H9 (cell line): ENCODE measurements at regions not wholly inside any gene's neighbourhood (a gene's known extent, or its start where the extent isn't known, plus 50 kb on each side); places are given as distances from the start of the nearest gene placed in this dataset.

Source experiments
- DNase-seq: peaks from one replicate; pipeline ENCODE4 v3.0.0-alpha.2; 2017
- H2AFZ ChIP-seq: one replicate; pipeline ENCODE4 v1.6.1; 2013; ENCODE audit warnings: mild to moderate bottlenecking, low read length, control low read depth, moderate library complexity
- H2AK5ac ChIP-seq: 2 replicates; pipeline ENCODE4 v1.6.1; 2013; ENCODE audit warnings: low read length, control low read depth, mixed read lengths; ENCODE audit not compliant: insufficient read length
- H2BK120ac ChIP-seq: one replicate; pipeline ENCODE4 v1.6.1; 2013; ENCODE audit warnings: low read depth, mild to moderate bottlenecking, low read length, control low read depth, inconsistent platforms; ENCODE audit not compliant: poor library complexity, severe bottlenecking
- H2BK12ac ChIP-seq: 2 replicates; pipeline ENCODE4 v1.6.1; 2013; ENCODE audit warnings: low read length, control low read depth, mixed read lengths, low read depth; ENCODE audit not compliant: insufficient read length
- H2BK15ac ChIP-seq: 2 replicates; pipeline ENCODE4 v1.6.1; 2013; ENCODE audit warnings: low read depth, low read length, control low read depth
- H2BK20ac ChIP-seq: one replicate; pipeline ENCODE4 v1.6.1; 2013; ENCODE audit warnings: low read depth, mild to moderate bottlenecking, low read length, control low read depth, inconsistent platforms; ENCODE audit not compliant: poor library complexity, severe bottlenecking
- H2BK5ac ChIP-seq: 2 replicates; pipeline ENCODE4 v1.6.1; 2013; ENCODE audit warnings: low read length, control low read depth, mixed read lengths; ENCODE audit not compliant: insufficient read length
- H3K14ac ChIP-seq: 2 replicates; pipeline ENCODE4 v1.6.1; 2013; ENCODE audit warnings: low read length, control low read depth; ENCODE audit not compliant: insufficient read depth
- H3K18ac ChIP-seq: 2 replicates; pipeline ENCODE4 v1.6.1; 2013; ENCODE audit warnings: low read depth, mild to moderate bottlenecking, mixed read lengths, low read length, control low read depth; ENCODE audit not compliant: insufficient read length
- H3K23ac ChIP-seq: 2 replicates; pipeline ENCODE4 v1.6.1; 2013; ENCODE audit warnings: low read length, control low read depth, mixed read lengths, low read depth; ENCODE audit not compliant: insufficient read length
- H3K23me2 ChIP-seq: 2 replicates; pipeline ENCODE4 v1.6.1; 2013; ENCODE audit warnings: low read depth, mild to moderate bottlenecking, mixed read lengths, low read length, control low read depth; ENCODE audit not compliant: insufficient read length, poor library complexity, severe bottlenecking
- H3K27ac ChIP-seq: 2 replicates; pipeline ENCODE4 v1.5.1; 2013; ENCODE audit warnings: low read length, control low read depth, mixed read lengths, low read depth; ENCODE audit not compliant: insufficient read length
- H3K27me3 ChIP-seq: 2 replicates; pipeline ENCODE4 v1.6.1; 2013; ENCODE audit warnings: low read length, control low read depth, inconsistent platforms; ENCODE audit not compliant: insufficient read depth
- H3K4ac ChIP-seq: 2 replicates; pipeline ENCODE4 v1.6.1; 2013; ENCODE audit warnings: low read depth, mild to moderate bottlenecking, control low read depth, inconsistent platforms, low read length, moderate library complexity
- H3K4me1 ChIP-seq: 2 replicates; pipeline ENCODE4 v1.6.1; 2013; ENCODE audit warnings: low read length, control low read depth, inconsistent platforms; ENCODE audit not compliant: insufficient read depth
- H3K4me2 ChIP-seq: 2 replicates; pipeline ENCODE4 v1.6.1; 2013; ENCODE audit warnings: low read length, control low read depth, mixed read lengths; ENCODE audit not compliant: insufficient read length, insufficient read depth
- H3K56ac ChIP-seq: 2 replicates; pipeline ENCODE4 v1.6.1; 2013; ENCODE audit warnings: low read depth, mild to moderate bottlenecking, mixed read lengths, low read length, control low read depth; ENCODE audit not compliant: insufficient read length
- H3K79me1 ChIP-seq: 2 replicates; pipeline ENCODE4 v1.6.1; 2013; ENCODE audit warnings: low read depth, mild to moderate bottlenecking, moderate library complexity, low read length, control low read depth, inconsistent platforms; ENCODE audit not compliant: insufficient read depth, poor library complexity, severe bottlenecking
- H3K79me2 ChIP-seq: 2 replicates; pipeline ENCODE4 v1.6.1; 2013; ENCODE audit warnings: low read length, control low read depth, inconsistent platforms; ENCODE audit not compliant: insufficient read depth
- H3K9ac ChIP-seq: 2 replicates; pipeline ENCODE4 v1.6.1; 2013; ENCODE audit warnings: low read length, control low read depth, mixed read lengths; ENCODE audit not compliant: insufficient read length; ENCODE audit errors: extremely low read depth
- H3K9me3 ChIP-seq: one replicate; pipeline ENCODE4 v1.6.1; 2013; ENCODE audit warnings: low read depth, low read length, inconsistent platforms; ENCODE audit not compliant: control insufficient read depth
- H3T11ph ChIP-seq: one replicate; pipeline ENCODE4 v1.6.1; 2013; ENCODE audit warnings: mild to moderate bottlenecking, low read length, control low read depth, inconsistent platforms
- H4K20me1 ChIP-seq: one replicate; pipeline ENCODE4 v1.6.1; 2013; ENCODE audit not compliant: control insufficient read depth, insufficient read length, insufficient read depth
- H4K5ac ChIP-seq: 2 replicates; pipeline ENCODE4 v1.6.1; 2013; ENCODE audit warnings: low read depth, mild to moderate bottlenecking, mixed read lengths, low read length, control low read depth; ENCODE audit not compliant: insufficient read length
- H4K8ac ChIP-seq: replicated peaks from 2 replicates; pipeline ENCODE4 v1.6.1; 2013; ENCODE audit warnings: low read length, control low read depth, mixed read lengths, low read depth; ENCODE audit not compliant: insufficient read length
- H4K91ac ChIP-seq: 2 replicates; pipeline ENCODE4 v1.6.1; 2013; ENCODE audit warnings: low read depth, mild to moderate bottlenecking, moderate library complexity, mixed read lengths, low read length, control low read depth; ENCODE audit not compliant: insufficient read length
- H3K27ac Mint-ChIP-seq, 3 experiments: 2 replicates in 2 of 3; 3 replicates in 1 of 3; pipeline ENCODE4 v1.8.0; 2020 to 2021; ENCODE audit warnings: mixed read lengths in 3 of 3, mild to moderate bottlenecking in 1 of 3, moderate library complexity in 1 of 3
- H3K27me3 Mint-ChIP-seq: 2 replicates; pipeline ENCODE4 v1.8.0; 2021; ENCODE audit warnings: low read depth, mild to moderate bottlenecking, moderate library complexity, mixed read lengths
- H3K36me3 Mint-ChIP-seq, 3 experiments: 2 replicates in 2 of 3; 3 replicates in 1 of 3; pipeline ENCODE4 v1.8.0; 2020 to 2021; ENCODE audit warnings: low read depth in 3 of 3, mixed read lengths in 3 of 3; ENCODE audit not compliant: insufficient read depth in 1 of 3
- H3K4me1 Mint-ChIP-seq, 2 experiments: 2 replicates each; pipeline ENCODE4 v1.8.0; 2020; ENCODE audit warnings: mixed read lengths in 2 of 2
- H3K4me3 Mint-ChIP-seq, 2 experiments: 2 replicates in 1 of 2; 3 replicates in 1 of 2; pipeline ENCODE4 v1.8.0; 2020 to 2021; ENCODE audit warnings: mild to moderate bottlenecking in 2 of 2, mixed read lengths in 2 of 2, moderate library complexity in 1 of 2
- H3K9me3 Mint-ChIP-seq, 2 experiments: 2 replicates in 1 of 2; 3 replicates in 1 of 2; pipeline ENCODE4 v1.8.0; 2020; ENCODE audit warnings: mild to moderate bottlenecking in 2 of 2, mixed read lengths in 2 of 2, moderate library complexity in 1 of 2
- WGBS: extraction: QIAGEN DNeasy Blood & Tissue Kit; methylation state at CpG from one replicate; pipeline ENCODE4 v1.1.7; 2013; ENCODE audit warnings: missing lambda C conversion rate, low lambda C conversion rate, mixed read lengths; ENCODE audit not compliant: insufficient read length; ENCODE audit errors: extremely low coverage; 5-methylcytosine and 5-hydroxymethylcytosine counted together
- TF ChIP-seq, protein P1 (sequence below): fragments of 200-600 bp; sonication (generic); conservative IDR thresholded peaks from 3 replicates; pipeline ENCODE4 v1.8.0; 2021; ENCODE audit warnings: antibody characterized with exemption, mild to moderate bottlenecking

DNA sequence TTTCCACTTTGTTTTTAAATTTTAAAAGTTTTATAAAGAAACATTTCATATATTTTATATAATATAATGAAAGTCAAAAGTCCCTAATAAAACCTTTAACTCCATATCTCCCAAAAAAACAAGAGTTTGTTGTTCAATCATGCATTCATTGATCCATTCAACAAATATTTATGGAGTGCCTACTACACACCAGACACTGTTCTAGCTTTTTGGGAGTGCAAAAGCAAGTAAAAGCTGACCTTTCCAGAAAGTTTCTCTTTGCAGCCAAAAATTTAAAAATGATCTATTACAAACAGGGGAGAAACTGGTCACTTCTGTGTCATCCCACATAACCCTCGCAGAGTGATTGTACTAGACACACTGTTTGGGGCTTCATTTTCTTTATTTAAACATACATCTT is 740.0 kb upstream of the TBX3 start:
- H3K27ac ChIP-seq: no peak overlapping the region
- TF ChIP-seq, protein P1, sequence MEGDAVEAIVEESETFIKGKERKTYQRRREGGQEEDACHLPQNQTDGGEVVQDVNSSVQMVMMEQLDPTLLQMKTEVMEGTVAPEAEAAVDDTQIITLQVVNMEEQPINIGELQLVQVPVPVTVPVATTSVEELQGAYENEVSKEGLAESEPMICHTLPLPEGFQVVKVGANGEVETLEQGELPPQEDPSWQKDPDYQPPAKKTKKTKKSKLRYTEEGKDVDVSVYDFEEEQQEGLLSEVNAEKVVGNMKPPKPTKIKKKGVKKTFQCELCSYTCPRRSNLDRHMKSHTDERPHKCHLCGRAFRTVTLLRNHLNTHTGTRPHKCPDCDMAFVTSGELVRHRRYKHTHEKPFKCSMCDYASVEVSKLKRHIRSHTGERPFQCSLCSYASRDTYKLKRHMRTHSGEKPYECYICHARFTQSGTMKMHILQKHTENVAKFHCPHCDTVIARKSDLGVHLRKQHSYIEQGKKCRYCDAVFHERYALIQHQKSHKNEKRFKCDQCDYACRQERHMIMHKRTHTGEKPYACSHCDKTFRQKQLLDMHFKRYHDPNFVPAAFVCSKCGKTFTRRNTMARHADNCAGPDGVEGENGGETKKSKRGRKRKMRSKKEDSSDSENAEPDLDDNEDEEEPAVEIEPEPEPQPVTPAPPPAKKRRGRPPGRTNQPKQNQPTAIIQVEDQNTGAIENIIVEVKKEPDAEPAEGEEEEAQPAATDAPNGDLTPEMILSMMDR: no peak
- no peak overlapping the region for H3K23ac ChIP-seq
- H3K9ac ChIP-seq: no peak overlapping the region
- no peak overlapping the region for H3K4ac ChIP-seq
- H3K4me2 ChIP-seq: no peak overlapping the region
- H4K91ac ChIP-seq: no peak overlapping the region
- no peaks in the 10 kb centered on the region for H3K9me3 Mint-ChIP-seq
- H3K4me3 Mint-ChIP-seq: no peak overlapping the region
- no peaks in the 10 kb centered on the region for H3K36me3 Mint-ChIP-seq
- no peak overlapping the region for H2BK12ac ChIP-seq
- no peak overlapping the region for H4K5ac ChIP-seq
- H3K18ac ChIP-seq: no peak overlapping the region
- H3K27me3 Mint-ChIP-seq: peaks cover 11% of the 10 kb centered on the region
- H2AFZ ChIP-seq: no peak overlapping the region
- no peak for DNase-seq
- H3K79me1 ChIP-seq: no peaks in the 10 kb centered on the region
- no peak overlapping the region for H3T11ph ChIP-seq
- no peak overlapping the region for H3K56ac ChIP-seq
- no peaks in the 10 kb centered on the region for H3K79me2 ChIP-seq
- H3K9me3 ChIP-seq: no peaks in the 10 kb centered on the region
- H2AK5ac ChIP-seq: no peak overlapping the region
- H3K4me1 Mint-ChIP-seq: peaks cover 3% of the 10 kb centered on the region in 2 experiments; a peak in 1 of 4 replicates
- no peak overlapping the region for H2BK20ac ChIP-seq
- WGBS: no CpG with 5 or more reads among the region's 1 CpG
- no peak overlapping the region for H2BK15ac ChIP-seq
- no peak overlapping the region for H4K8ac ChIP-seq
- no peak overlapping the region for H3K14ac ChIP-seq
- H4K20me1 ChIP-seq: no peaks in the 10 kb centered on the region
- no peaks in the 10 kb centered on the region for H3K23me2 ChIP-seq
- no peak overlapping the region for H2BK120ac ChIP-seq
- no peak overlapping the region for H2BK5ac ChIP-seq
- H3K27ac Mint-ChIP-seq: no peak overlapping the region
- no peaks in the 10 kb centered on the region for H3K4me1 ChIP-seq
- no peaks in the 10 kb centered on the region for H3K27me3 ChIP-seq
